GM12878 (cell line): ENCODE measurements at regions not wholly inside any gene's neighbourhood (a gene's known extent, or its start where the extent isn't known, plus 50 kb on each side); places are given as distances from the start of the nearest gene placed in this dataset.

Experiments
- ATAC-seq: fragments of 200-7000 bp; cut with Tn5 transposase; 3 replicates; pipeline ENCODE4 v1.9.1; 2020; ENCODE audit warnings: mild to moderate bottlenecking, moderate library complexity
- BruUV-seq: library from RNA; stranded (reverse); fragments of 400-500 nt; replicated peaks from 2 replicates; lab custom pipeline; 2021; lab: Mats Ljungman, UMichigan
- CTCF ChIA-PET: fragments of 300-600 bp; sonication (Branson Sonifier 250); formaldehyde crosslinking; extraction: SDS; loops from one replicate; lab custom pipeline; 2021; ENCODE audit warnings: inconsistent platforms; lab: Yijun Ruan, JAX
- POLR2A ChIA-PET: fragments of 350-600 bp; formaldehyde crosslinking; extraction: SDS; loops from one replicate; lab custom pipeline; 2021; ENCODE audit warnings: inconsistent platforms; lab: Charles Lee
- RAD21 ChIA-PET: fragments of 300-600 bp; sonication (Branson Sonifier 250); formaldehyde crosslinking; loops from one replicate; lab custom pipeline; 2023; ENCODE audit warnings: antibody characterized with exemption; ENCODE audit not compliant: unreplicated experiment; lab: Charles Lee
- SMC1A ChIA-PET: fragments of 300-600 bp; sonication (Branson Sonifier 250); formaldehyde crosslinking; loops from one replicate; lab custom pipeline; 2023; ENCODE audit not compliant: unreplicated experiment, uncharacterized antibody; lab: Charles Lee
- DNase-seq: peaks from one replicate; pipeline ENCODE4 v3.0.0-alpha.2; 2011; ENCODE audit warnings: low read depth, low spot score
- FAIRE-seq: peaks from 3 replicates; lab custom pipeline; 2011; peaks lifted over from hg19 to GRCh38; lab: Jason Lieb, UNC
- H2AFZ ChIP-seq: 2 replicates; pipeline ENCODE4 v1.6.0; 2011; ENCODE audit warnings: low read depth, low read length, control low read depth; ENCODE audit not compliant: control insufficient read depth
- H3K27ac ChIP-seq: 2 replicates; pipeline ENCODE4 v1.5.1; 2011; ENCODE audit warnings: control low read depth; ENCODE audit not compliant: control insufficient read depth, insufficient read depth
- H3K27me3 ChIP-seq, 2 experiments: replicated peaks in 1 of 2; 2 replicates each; pipeline versions ENCODE4 v1.6.0 to v1.6.1; 2011; ENCODE audit warnings: low read length in 1 of 2; ENCODE audit not compliant: control insufficient read depth in 2 of 2, insufficient read depth in 2 of 2
- H3K36me3 ChIP-seq, 2 experiments: 2 replicates each; pipeline ENCODE4 v1.5.1; 2011; ENCODE audit warnings: low read length in 1 of 2; ENCODE audit not compliant: control insufficient read depth in 2 of 2, insufficient read depth in 2 of 2
- H3K4me1 ChIP-seq: 2 replicates; pipeline ENCODE4 v1.6.1; 2011; ENCODE audit warnings: mild to moderate bottlenecking, low read length, moderate library complexity, mixed read lengths; ENCODE audit not compliant: control insufficient read depth, insufficient read depth
- H3K4me2 ChIP-seq: 2 replicates; pipeline ENCODE4 v1.6.0; 2011; ENCODE audit warnings: control low read depth; ENCODE audit not compliant: control insufficient read depth, insufficient read depth
- H3K4me3 ChIP-seq: fragments of 200-600 bp; sonication (generic); 2 replicates; pipeline ENCODE4 v1.5.1; 2016
- H3K79me2 ChIP-seq: 2 replicates; pipeline ENCODE4 v1.6.0; 2011; ENCODE audit warnings: low read length; ENCODE audit not compliant: control insufficient read depth, insufficient read depth
- H3K9ac ChIP-seq: 2 replicates; pipeline ENCODE4 v1.8.0; 2011; ENCODE audit warnings: low read length, control low read depth, mixed read lengths; ENCODE audit not compliant: control insufficient read depth, insufficient read depth
- H3K9me3 ChIP-seq: replicated peaks from 3 replicates; pipeline ENCODE4 v1.5.1; 2011; ENCODE audit warnings: mild to moderate bottlenecking, low read length; ENCODE audit not compliant: control insufficient read depth, insufficient read depth
- H4K20me1 ChIP-seq: 2 replicates; pipeline ENCODE4 v1.6.0; 2011; ENCODE audit not compliant: control insufficient read depth, insufficient read depth
- ASH2L ChIP-seq: fragments of 300-600, 200-600 bp; sonication (generic); IDR thresholded peaks from 2 replicates; pipeline ENCODE4 v1.6.1; 2017; ENCODE audit warnings: low read depth, mild to moderate bottlenecking, borderline replicate concordance
- ATF7 ChIP-seq: fragments of 450-650 bp; IDR thresholded peaks from 2 replicates; pipeline ENCODE4 v1.6.1; 2016; ENCODE audit warnings: low read depth, mild to moderate bottlenecking
- GABPA ChIP-seq: IDR thresholded peaks from 2 replicates; pipeline ENCODE4 v1.6.1; 2014; ENCODE audit warnings: antibody characterized with exemption, low read depth, mild to moderate bottlenecking, inconsistent platforms
- IRF4 ChIP-seq: IDR thresholded peaks from 2 replicates; pipeline ENCODE4 v1.6.1; 2011; ENCODE audit warnings: low read depth, low read length
- PBX3 ChIP-seq: IDR thresholded peaks from 2 replicates; pipeline ENCODE4 v1.6.1; 2011; ENCODE audit warnings: mild to moderate bottlenecking, low read depth, low read length, moderate library complexity; ENCODE audit not compliant: insufficient replicate concordance
- SMARCA5 ChIP-seq: fragments of 450-650 bp; IDR thresholded peaks from 2 replicates; pipeline ENCODE4 v1.6.1; 2017; ENCODE audit warnings: mild to moderate bottlenecking
- STAT3 ChIP-seq: IDR thresholded peaks from 2 replicates; pipeline ENCODE4 v1.6.1; 2011; ENCODE audit warnings: low read depth, low read length, improper control_type of control experiment
- ZNF384 ChIP-seq: IDR thresholded peaks from 2 replicates; pipeline ENCODE4 v1.6.1; 2012; ENCODE audit warnings: low read depth, mild to moderate bottlenecking, low read length, improper control_type of control experiment, borderline replicate concordance
- WGBS: methylation state at CpG from one replicate; pipeline ENCODE4 v1.1.6; 2016; ENCODE audit warnings: low lambda C conversion rate; ENCODE audit not compliant: insufficient replicate concordance, insufficient coverage; ENCODE audit errors: missing lambda C conversion rate; 5-methylcytosine and 5-hydroxymethylcytosine counted together
- in situ Hi-C: fragments of 300-500 bp; cut with MboI; formaldehyde crosslinking; loops from 9 replicates; pipeline ENCODE4 v1.14.3; 2018; ENCODE audit warnings: mixed read lengths
- intact Hi-C: fragments of 100-400 bp; cut with micrococcal nuclease; formaldehyde crosslinking; loops from one replicate; pipeline ENCODE4 v1.14.2; 2022; ENCODE audit not compliant: unreplicated experiment
- TF ChIP-seq, protein P1 (sequence below): fragments of 450-650 bp; IDR thresholded peaks from 2 replicates; pipeline ENCODE4 v1.6.1; 2017; ENCODE audit warnings: mild to moderate bottlenecking, moderate library complexity

DNA sequence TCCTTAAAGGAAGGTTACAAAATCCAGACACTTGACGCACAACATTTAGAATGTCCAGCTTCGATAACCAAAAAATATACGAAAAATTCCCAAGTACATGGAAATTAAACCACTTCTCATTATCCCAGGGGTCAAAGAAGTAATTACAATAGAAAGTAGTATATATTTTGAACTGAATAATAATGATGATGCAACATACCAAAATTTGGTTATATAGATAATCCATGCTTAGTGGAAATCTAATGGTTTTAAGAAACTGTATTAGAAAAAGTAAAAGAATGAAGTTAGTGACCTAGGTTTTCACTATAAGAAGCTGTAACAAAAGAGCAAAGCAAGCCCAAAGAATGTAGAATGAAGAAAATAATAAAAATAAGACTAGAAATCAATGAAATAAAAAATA lies 204.0 kb upstream of the PUM3 start:
- in situ Hi-C loops: no loop called here
- Histone ChIP-seq H4K20me1 (no peaks in the 10 kb centered on the region), H3K79me2 (no peaks in the 10 kb centered on the region), H3K4me2 (no peak overlapping the region), H3K36me3 (no peaks in the 10 kb centered on the region), H3K4me3 (no peak overlapping the region), H3K9ac (no peak overlapping the region), H2AFZ (no peak overlapping the region), H3K9me3 (no peaks in the 10 kb centered on the region), H3K4me1 (no peaks in the 10 kb centered on the region), H3K27ac (no peak overlapping the region), H3K27me3 (no peaks in the 10 kb centered on the region; a peak in 1 of 4 replicates)
- CTCF ChIA-PET: interaction anchor here (1.0 kb wide), 1 partner anchor 12 kb away, joined by 3 read pairs; no protein-coding TSS in a partner anchor
- ATAC-seq (no peak), DNase-seq (no peak), FAIRE-seq (no peak)
- SMC1A ChIA-PET: interaction anchor here (1.3 kb wide), 1 partner anchor 11 kb away, joined by 3 read pairs; no protein-coding TSS in a partner anchor
- BruUV-seq: no TSS peak
- POLR2A ChIA-PET: no interaction called here
- intact Hi-C loops: no loop called here
- TF ChIP-seq PBX3 (no peak), GABPA (no peak)
- RAD21 ChIA-PET: no interaction called here
- 63% methylated on average over 3 of the region's 3 CpGs for WGBS

- no peak overlapping the region for H2AFZ ChIP-seq
- no peaks in the 10 kb centered on the region for H3K36me3 ChIP-seq
- no peak overlapping the region for H3K4me3 ChIP-seq
- H3K27ac ChIP-seq: no peak overlapping the region
- no TSS peak for BruUV-seq
- ATAC-seq (no peak), DNase-seq (no peak), FAIRE-seq (no peak)
- ChIA-PET RAD21 (no interaction called here), SMC1A (no interaction called here), POLR2A (no interaction called here), CTCF (no interaction called here)
- no peaks in the 10 kb centered on the region for H4K20me1 ChIP-seq
- intact Hi-C loops: no loop called here
- in situ Hi-C loops: no loop called here
- no peaks in the 10 kb centered on the region for H3K79me2 ChIP-seq
- no peaks in the 10 kb centered on the region for H3K4me1 ChIP-seq
- no peaks in the 10 kb centered on the region; a peak in 1 of 4 replicates for H3K27me3 ChIP-seq
- no peaks in the 10 kb centered on the region for H3K9me3 ChIP-seq
- 0% methylated on average over 1 of the region's 1 CpG for WGBS
- H3K4me2 ChIP-seq: no peak overlapping the region
- H3K9ac ChIP-seq: no peak overlapping the region
- TF ChIP-seq, protein P1, sequence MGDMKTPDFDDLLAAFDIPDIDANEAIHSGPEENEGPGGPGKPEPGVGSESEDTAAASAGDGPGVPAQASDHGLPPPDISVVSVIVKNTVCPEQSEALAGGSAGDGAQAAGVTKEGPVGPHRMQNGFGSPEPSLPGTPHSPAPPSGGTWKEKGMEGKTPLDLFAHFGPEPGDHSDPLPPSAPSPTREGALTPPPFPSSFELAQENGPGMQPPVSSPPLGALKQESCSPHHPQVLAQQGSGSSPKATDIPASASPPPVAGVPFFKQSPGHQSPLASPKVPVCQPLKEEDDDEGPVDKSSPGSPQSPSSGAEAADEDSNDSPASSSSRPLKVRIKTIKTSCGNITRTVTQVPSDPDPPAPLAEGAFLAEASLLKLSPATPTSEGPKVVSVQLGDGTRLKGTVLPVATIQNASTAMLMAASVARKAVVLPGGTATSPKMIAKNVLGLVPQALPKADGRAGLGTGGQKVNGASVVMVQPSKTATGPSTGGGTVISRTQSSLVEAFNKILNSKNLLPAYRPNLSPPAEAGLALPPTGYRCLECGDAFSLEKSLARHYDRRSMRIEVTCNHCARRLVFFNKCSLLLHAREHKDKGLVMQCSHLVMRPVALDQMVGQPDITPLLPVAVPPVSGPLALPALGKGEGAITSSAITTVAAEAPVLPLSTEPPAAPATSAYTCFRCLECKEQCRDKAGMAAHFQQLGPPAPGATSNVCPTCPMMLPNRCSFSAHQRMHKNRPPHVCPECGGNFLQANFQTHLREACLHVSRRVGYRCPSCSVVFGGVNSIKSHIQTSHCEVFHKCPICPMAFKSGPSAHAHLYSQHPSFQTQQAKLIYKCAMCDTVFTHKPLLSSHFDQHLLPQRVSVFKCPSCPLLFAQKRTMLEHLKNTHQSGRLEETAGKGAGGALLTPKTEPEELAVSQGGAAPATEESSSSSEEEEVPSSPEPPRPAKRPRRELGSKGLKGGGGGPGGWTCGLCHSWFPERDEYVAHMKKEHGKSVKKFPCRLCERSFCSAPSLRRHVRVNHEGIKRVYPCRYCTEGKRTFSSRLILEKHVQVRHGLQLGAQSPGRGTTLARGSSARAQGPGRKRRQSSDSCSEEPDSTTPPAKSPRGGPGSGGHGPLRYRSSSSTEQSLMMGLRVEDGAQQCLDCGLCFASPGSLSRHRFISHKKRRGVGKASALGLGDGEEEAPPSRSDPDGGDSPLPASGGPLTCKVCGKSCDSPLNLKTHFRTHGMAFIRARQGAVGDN: no peak
- TF ChIP-seq IRF4: no peak
- TF ChIP-seq STAT3: no peak
- no peak for TF ChIP-seq ZNF384
- TF ChIP-seq ATF7: no peak
- TF ChIP-seq PBX3: no peak
- TF ChIP-seq SMARCA5: no peak
- no peak for TF ChIP-seq ASH2L
These were observed 201.3 kb upstream of the PUM3 start for GRCh38 chr9:3045153-3045552.
